ENCODE measurements at regions not wholly inside any gene's neighbourhood (a gene's known extent, or its start where the extent isn't known, plus 50 kb on each side); places are given as distances from the start of the nearest gene placed in this dataset.

- no peak for TF ChIP-seq CTCF (IDR thresholded peaks at IDR 0.05; ENCODE audit: poor library complexity)
- TF ChIP-seq EZH2 (IDR thresholded peaks at IDR 0.05; ENCODE audit: borderline replicate concordance), result no peak
Measured at GRCh38 chr20:16828666-16829305, 80.6 kb downstream of the OTOR start.

All from hepatocyte (in vitro differentiated cells).